HUES48 (cell line): ENCODE measurements at regions not wholly inside any gene's neighbourhood (a gene's known extent, or its start where the extent isn't known, plus 50 kb on each side); places are given as distances from the start of the nearest gene placed in this dataset.

ENCODE experiments used
- H3K27ac ChIP-seq: one replicate; pipeline ENCODE4 v1.7.0; 2013; ENCODE audit warnings: low read depth, low read length, inconsistent platforms
- H3K27me3 ChIP-seq: 2 replicates; pipeline ENCODE4 v1.6.1; 2013; ENCODE audit warnings: mild to moderate bottlenecking, low read length; ENCODE audit not compliant: control insufficient read depth, insufficient read depth
- H3K36me3 ChIP-seq: 2 replicates; pipeline ENCODE4 v1.6.1; 2013; ENCODE audit warnings: low read length; ENCODE audit not compliant: control insufficient read depth, insufficient read depth
- H3K4me1 ChIP-seq: 2 replicates; pipeline ENCODE4 v1.6.1; 2013; ENCODE audit warnings: mild to moderate bottlenecking, low read length; ENCODE audit not compliant: control insufficient read depth, insufficient read depth
- H3K4me3 ChIP-seq: 2 replicates; pipeline ENCODE4 v1.5.1; 2013; ENCODE audit warnings: mild to moderate bottlenecking, low read depth, low read length
- H3K9ac ChIP-seq: 2 replicates; pipeline ENCODE4 v1.6.1; 2013; ENCODE audit warnings: mild to moderate bottlenecking, low read depth, low read length, moderate library complexity
- H3K9me3 ChIP-seq: 2 replicates; pipeline ENCODE4 v1.6.1; 2013; ENCODE audit warnings: low read length; ENCODE audit not compliant: control insufficient read depth, insufficient read depth

DNA sequence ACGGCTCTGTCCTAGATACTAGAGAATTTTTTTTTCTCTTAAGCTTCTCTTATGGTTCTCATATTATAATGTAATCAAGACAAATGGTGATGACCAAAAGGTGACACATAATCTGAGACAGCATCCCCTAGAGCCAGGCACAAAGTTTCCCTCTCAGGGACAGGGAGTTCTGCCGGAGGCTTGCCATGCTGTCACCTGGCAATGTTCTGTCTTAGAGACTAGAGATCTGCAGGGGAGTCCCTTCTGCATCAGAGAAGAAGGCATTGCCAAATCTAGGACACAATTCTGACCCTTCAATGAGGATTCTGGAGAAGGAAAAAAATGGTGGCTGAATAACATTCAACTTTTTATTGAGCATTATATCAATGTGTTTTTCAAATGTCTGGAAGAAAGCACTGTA is 261.2 kb upstream of the TRPC7 start:
- no peaks in the 10 kb centered on the region for H3K36me3 ChIP-seq
- no peak overlapping the region for H3K27ac ChIP-seq
- H3K9me3 ChIP-seq = no peaks in the 10 kb centered on the region
- H3K4me3 ChIP-seq = no peak overlapping the region
- no peaks in the 10 kb centered on the region for H3K27me3 ChIP-seq
- H3K9ac ChIP-seq = no peak overlapping the region
- no peaks in the 10 kb centered on the region for H3K4me1 ChIP-seq

DNA sequence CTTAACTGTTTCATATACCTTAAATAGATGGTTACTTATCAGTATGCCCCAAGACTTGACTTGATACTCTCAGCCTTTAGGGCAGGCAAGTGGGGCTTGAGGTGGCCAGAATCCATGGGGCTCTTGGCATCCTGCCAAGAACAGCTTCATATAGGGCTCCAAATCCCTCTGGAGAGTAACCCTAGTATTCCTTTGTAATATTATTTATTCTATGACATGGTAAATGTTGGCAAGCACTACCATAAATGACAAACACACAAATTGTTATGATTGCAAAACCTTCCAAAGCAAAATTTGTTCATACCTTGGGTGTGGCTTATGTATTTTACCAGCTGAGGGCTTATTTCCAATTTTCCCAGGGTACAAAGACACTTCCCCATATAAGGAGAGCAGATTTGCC is 257.4 kb upstream of the TRPC7 start:
- no peaks in the 10 kb centered on the region for H3K27me3 ChIP-seq
- no peaks in the 10 kb centered on the region for H3K9me3 ChIP-seq
- H3K27ac ChIP-seq = no peak overlapping the region
- H3K4me3 ChIP-seq = no peak overlapping the region
- no peak overlapping the region for H3K9ac ChIP-seq
- H3K36me3 ChIP-seq = no peaks in the 10 kb centered on the region
- H3K4me1 ChIP-seq = peaks cover 5% of the 10 kb centered on the region; the same call in 1 of the 2 replicates

DNA sequence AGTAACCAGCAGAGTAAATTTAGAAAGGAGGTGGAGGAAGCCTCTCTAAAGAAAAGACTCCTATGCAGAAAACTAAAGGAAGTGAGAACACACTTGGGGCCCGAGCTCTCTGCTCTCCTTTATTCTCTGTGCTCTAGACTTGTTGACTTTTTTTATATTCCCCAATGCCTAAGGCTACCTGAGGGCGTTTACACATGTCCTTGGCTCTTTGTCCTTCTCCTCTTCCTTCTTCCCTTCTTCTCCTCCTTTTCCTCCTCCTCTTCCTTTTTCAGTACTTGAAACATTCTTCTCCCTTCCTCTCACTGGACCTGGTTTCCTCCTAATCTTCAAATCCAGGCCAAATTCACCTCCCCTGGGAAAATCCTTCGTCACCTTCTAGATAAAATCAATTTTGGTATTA is 256.4 kb upstream of the TRPC7 start:
- H3K27me3 ChIP-seq = no peaks in the 10 kb centered on the region
- H3K27ac ChIP-seq = no peak overlapping the region
- no peaks in the 10 kb centered on the region for H3K36me3 ChIP-seq
- no peak overlapping the region for H3K4me3 ChIP-seq
- no peak overlapping the region for H3K9ac ChIP-seq
- peaks cover 5% of the 10 kb centered on the region; the same call in 1 of the 2 replicates for H3K4me1 ChIP-seq
- no peaks in the 10 kb centered on the region for H3K9me3 ChIP-seq

- no peak overlapping the region for H3K27ac ChIP-seq
- peaks cover 5% of the 10 kb centered on the region; the same call in 1 of the 2 replicates for H3K4me1 ChIP-seq
- no peak overlapping the region for H3K4me3 ChIP-seq
- H3K27me3 ChIP-seq = no peaks in the 10 kb centered on the region
- H3K36me3 ChIP-seq = no peaks in the 10 kb centered on the region
- no peak overlapping the region for H3K9ac ChIP-seq
- no peaks in the 10 kb centered on the region for H3K9me3 ChIP-seq
Measured at GRCh38 chr5:136620621-136621020, 255.3 kb upstream of the TRPC7 start.

DNA sequence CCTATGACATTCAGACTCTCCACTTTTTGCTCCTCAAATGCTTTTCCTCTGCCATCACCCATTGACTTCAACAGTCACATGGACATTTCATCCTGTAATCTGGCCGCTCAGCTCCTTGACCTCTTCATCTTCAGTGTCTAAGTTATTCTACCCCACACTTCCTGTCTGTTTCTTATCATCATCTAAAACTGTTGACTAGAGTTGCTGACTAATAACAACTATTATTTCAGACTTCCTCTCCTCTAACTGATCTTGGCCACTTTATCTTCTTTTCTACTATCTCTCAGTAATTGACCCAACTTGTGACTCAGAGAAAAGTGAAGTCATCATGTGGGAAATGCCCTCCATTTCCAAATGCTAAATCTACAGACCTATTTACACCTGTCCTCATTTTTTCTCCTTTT is 254.7 kb upstream of the TRPC7 start:
- Histone ChIP-seq H3K9ac (no peak overlapping the region), H3K4me3 (no peak overlapping the region), H3K36me3 (no peaks in the 10 kb centered on the region), H3K27ac (peak overlapping the region; percentile 45), H3K9me3 (no peaks in the 10 kb centered on the region), H3K27me3 (no peaks in the 10 kb centered on the region), H3K4me1 (peaks cover 5% of the 10 kb centered on the region; the same call in 1 of the 2 replicates)

- Histone ChIP-seq H3K4me1 (peaks cover 5% of the 10 kb centered on the region; the same call in 1 of the 2 replicates), H3K27ac (peak overlapping the region; percentile 45), H3K36me3 (no peaks in the 10 kb centered on the region), H3K4me3 (no peak overlapping the region), H3K9ac (no peak overlapping the region), H3K9me3 (no peaks in the 10 kb centered on the region), H3K27me3 (no peaks in the 10 kb centered on the region)
Measured at GRCh38 chr5:136619556-136619955, 254.2 kb upstream of the TRPC7 start.

- Histone ChIP-seq H3K36me3 (no peaks in the 10 kb centered on the region), H3K27ac (no peak overlapping the region), H3K4me3 (no peak overlapping the region), H3K4me1 (peaks cover 5% of the 10 kb centered on the region; the same call in 1 of the 2 replicates), H3K9ac (no peak overlapping the region), H3K27me3 (no peaks in the 10 kb centered on the region), H3K9me3 (no peaks in the 10 kb centered on the region)
Measured at GRCh38 chr5:136615251-136616119, 250.1 kb upstream of the TRPC7 start.

DNA sequence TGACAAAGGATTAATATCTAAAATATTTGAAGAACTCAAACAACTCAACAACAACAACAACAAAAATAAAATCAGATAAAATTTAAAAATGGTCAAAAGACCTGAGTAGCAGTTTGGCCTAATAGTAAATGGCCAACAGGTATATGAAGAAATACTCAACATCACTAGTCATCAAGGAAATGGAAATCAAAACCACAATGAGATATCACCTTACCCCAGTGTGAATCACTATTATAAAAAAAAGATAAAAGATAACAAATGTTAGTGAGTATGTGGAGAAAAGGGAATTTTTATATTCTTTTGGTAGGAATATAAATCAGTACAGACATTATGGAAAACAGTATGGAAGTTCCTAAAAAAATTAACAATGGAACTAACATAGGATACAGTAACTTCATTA is 247.9 kb upstream of the TRPC7 start:
- H3K4me3 ChIP-seq = no peak overlapping the region
- no peaks in the 10 kb centered on the region for H3K36me3 ChIP-seq
- no peak overlapping the region for H3K27ac ChIP-seq
- H3K4me1 ChIP-seq = no peaks in the 10 kb centered on the region
- H3K9ac ChIP-seq = no peak overlapping the region
- H3K27me3 ChIP-seq = no peaks in the 10 kb centered on the region
- no peaks in the 10 kb centered on the region for H3K9me3 ChIP-seq

DNA sequence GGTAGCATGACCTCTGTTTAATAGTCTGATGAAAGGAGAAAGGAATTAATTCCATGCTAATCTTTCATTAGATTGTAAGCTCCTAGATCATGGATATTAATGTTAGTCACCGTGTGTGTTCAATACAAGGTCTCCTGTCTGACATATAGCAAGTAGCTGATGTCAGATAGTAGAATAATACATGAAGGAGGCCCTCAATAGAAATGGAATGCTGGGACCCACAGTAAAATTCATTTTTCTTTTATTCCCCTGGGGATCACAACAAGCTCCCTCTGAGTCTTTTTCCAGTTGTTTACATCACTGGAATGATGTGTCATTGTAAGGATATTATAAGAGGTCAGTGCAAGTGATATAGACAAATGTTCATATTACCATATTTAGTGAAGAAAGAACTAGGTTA is 240.3 kb upstream of the TRPC7 start:
- H3K27me3 ChIP-seq = no peaks in the 10 kb centered on the region
- H3K4me3 ChIP-seq = no peak overlapping the region
- no peaks in the 10 kb centered on the region for H3K36me3 ChIP-seq
- H3K4me1 ChIP-seq = no peaks in the 10 kb centered on the region
- no peak overlapping the region for H3K27ac ChIP-seq
- no peak overlapping the region for H3K9ac ChIP-seq
- H3K9me3 ChIP-seq = peaks cover 20% of the 10 kb centered on the region

GRCh38 chr5:136600306-136600705 is 235.0 kb upstream of the TRPC7 start:
- Histone ChIP-seq H3K27ac (no peak overlapping the region), H3K4me3 (no peak overlapping the region), H3K9ac (no peak overlapping the region), H3K36me3 (no peaks in the 10 kb centered on the region), H3K4me1 (no peaks in the 10 kb centered on the region), H3K27me3 (no peaks in the 10 kb centered on the region), H3K9me3 (peaks cover 35% of the 10 kb centered on the region)

DNA sequence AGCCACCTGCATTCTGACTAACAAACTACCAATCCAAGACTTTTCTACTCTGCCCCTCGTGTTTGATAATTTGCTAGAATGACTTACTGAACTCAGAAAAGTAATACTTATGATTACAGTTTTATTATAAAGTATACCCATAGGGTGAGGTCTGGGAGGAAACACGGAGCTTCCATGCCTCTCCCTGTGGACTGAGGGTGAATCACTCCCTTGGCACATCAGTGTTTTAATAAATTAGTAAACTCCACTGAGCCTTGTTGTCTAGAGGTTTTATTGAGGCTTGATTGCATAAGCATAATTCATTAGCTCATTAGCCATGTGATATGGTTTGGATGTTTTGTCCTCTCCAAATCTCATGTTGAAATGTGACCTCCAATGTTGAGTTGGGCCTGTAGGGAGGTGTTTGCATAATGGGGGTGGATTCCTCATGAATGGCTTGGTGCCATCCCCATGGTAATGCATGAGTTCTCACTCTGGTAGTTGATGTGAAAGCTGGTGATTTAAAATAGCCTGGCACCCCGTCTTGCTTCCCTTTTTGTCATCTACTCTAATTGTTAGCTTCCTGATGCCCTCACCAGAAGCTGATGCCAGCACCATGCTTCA is 233.6 kb upstream of the TRPC7 start:
- H3K9me3 ChIP-seq = peaks cover 34% of the 10 kb centered on the region
- H3K27ac ChIP-seq = no peak overlapping the region
- H3K36me3 ChIP-seq = no peaks in the 10 kb centered on the region
- peaks cover 6% of the 10 kb centered on the region; the same call in 1 of the 2 replicates for H3K4me1 ChIP-seq
- H3K27me3 ChIP-seq = no peaks in the 10 kb centered on the region
- no peak overlapping the region for H3K4me3 ChIP-seq
- no peak overlapping the region for H3K9ac ChIP-seq
